ENCODE measurements at regions not wholly inside any gene's neighbourhood (a gene's known extent, or its start where the extent isn't known, plus 50 kb on each side); places are given as distances from the start of the nearest gene placed in this dataset.

GRCh38 chr6:144335311-144335861 is 50.3 kb downstream of the UTRN start:
- no peak for DNase-seq

- DNase-seq = no peak
These were observed 50.8 kb downstream of the UTRN start for GRCh38 chr6:144335914-144336313.

- no peak for DNase-seq
These were observed 51.8 kb downstream of the UTRN start for GRCh38 chr6:144336900-144337299.

- DNase-seq = no peak
These were observed 53.3 kb downstream of the UTRN start for GRCh38 chr6:144338474-144338873.

GRCh38 chr6:144338951-144339700 is 54.0 kb downstream of the UTRN start:
- no peak for DNase-seq

- no peak for DNase-seq
These were observed 54.8 kb downstream of the UTRN start for GRCh38 chr6:144339859-144340452.

- DNase-seq = no peak
These were observed 55.6 kb downstream of the UTRN start for GRCh38 chr6:144340541-144341371.

GRCh38 chr6:144341831-144342527 is 56.8 kb downstream of the UTRN start:
- DNase-seq = no peak

- no peak for DNase-seq
These were observed 58.7 kb downstream of the UTRN start for GRCh38 chr6:144343701-144344428.

GRCh38 chr6:144344646-144345045 is 59.5 kb downstream of the UTRN start:
- DNase-seq = no peak

- no peak for DNase-seq
These were observed 60.3 kb downstream of the UTRN start for GRCh38 chr6:144345451-144345850.

GRCh38 chr6:144346719-144347447 is 61.7 kb downstream of the UTRN start:
- DNase-seq = no peak

- DNase-seq = no peak
These were observed 62.3 kb downstream of the UTRN start for GRCh38 chr6:144347448-144347759.

- no peak for DNase-seq
These were observed 62.8 kb downstream of the UTRN start for GRCh38 chr6:144347933-144348332.

- DNase-seq = peak; percentile 32
These were observed 64.8 kb downstream of the UTRN start for GRCh38 chr6:144349690-144350527.

GRCh38 chr6:144350528-144350880 is 65.4 kb downstream of the UTRN start:
- no peak for DNase-seq

- DNase-seq = no peak
These were observed 66.4 kb downstream of the UTRN start for GRCh38 chr6:144351379-144352127.

- DNase-seq = no peak
These were observed 67.2 kb downstream of the UTRN start for GRCh38 chr6:144352331-144352730.

GRCh38 chr6:144353871-144354314 is 68.8 kb downstream of the UTRN start:
- no peak for DNase-seq

- no peak for DNase-seq
These were observed 74.6 kb downstream of the UTRN start for GRCh38 chr6:144359783-144360182.

All from hindlimb muscle (tissue), 1 donor.